Progenitor cell of endocrine pancreas (in vitro differentiated cells): ENCODE measurements at regions not wholly inside any gene's neighbourhood (a gene's known extent, or its start where the extent isn't known, plus 50 kb on each side); places are given as distances from the start of the nearest gene placed in this dataset.

Source experiments
- DNase-seq: peaks from one replicate; pipeline ENCODE4 v3.0.0; 2021; ENCODE audit warnings: low spot score; ENCODE audit not compliant: unreplicated experiment
- H3K27ac Mint-ChIP-seq: 2 replicates; pipeline ENCODE4 v1.8.0; 2021; ENCODE audit warnings: mild to moderate bottlenecking, moderate library complexity, mixed read lengths
- H3K27me3 Mint-ChIP-seq: 2 replicates; pipeline ENCODE4 v1.8.0; 2021; ENCODE audit warnings: mixed read lengths
- H3K36me3 Mint-ChIP-seq: 2 replicates; pipeline ENCODE4 v1.8.0; 2022; ENCODE audit warnings: mixed read lengths; ENCODE audit not compliant: insufficient read depth
- H3K4me1 Mint-ChIP-seq: 2 replicates; pipeline ENCODE4 v1.8.0; 2021; ENCODE audit warnings: low read depth, mixed read lengths
- H3K4me3 Mint-ChIP-seq: 2 replicates; pipeline ENCODE4 v1.8.0; 2021; ENCODE audit warnings: low read depth, mild to moderate bottlenecking, moderate library complexity, mixed read lengths
- H3K9me3 Mint-ChIP-seq: 2 replicates; pipeline ENCODE4 v1.8.0; 2021; ENCODE audit warnings: low read depth, mixed read lengths
- TF ChIP-seq, protein P1 (sequence below): fragments of 200-600 bp; sonication (generic); IDR thresholded peaks from one replicate; pipeline ENCODE4 v1.5.0; 2021; ENCODE audit warnings: antibody characterized with exemption, mild to moderate bottlenecking; ENCODE audit not compliant: unreplicated experiment

DNA sequence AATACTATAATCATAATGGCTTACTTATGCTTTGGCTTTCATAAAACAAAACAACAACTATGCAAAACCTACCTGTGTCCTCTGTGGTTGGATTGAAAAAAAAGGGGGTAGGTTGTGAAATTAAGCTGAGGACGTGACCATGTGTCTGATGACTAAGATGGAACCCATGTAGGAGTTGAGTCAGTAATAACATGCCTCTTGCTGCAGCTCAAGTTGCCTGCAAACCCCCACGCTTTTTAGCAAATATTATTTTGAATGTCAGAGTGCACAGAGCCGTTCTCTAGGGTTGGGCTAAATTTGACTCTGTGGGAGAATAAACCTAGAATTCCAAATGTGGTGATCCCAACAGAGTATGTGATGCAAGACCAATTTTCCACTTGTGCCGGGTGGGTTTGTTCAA is 209.3 kb downstream of the KCNRG start:
- Mint-ChIP-seq H3K27ac (no peak overlapping the region), H3K36me3 (no peaks in the 10 kb centered on the region)
- TF ChIP-seq, protein P1, sequence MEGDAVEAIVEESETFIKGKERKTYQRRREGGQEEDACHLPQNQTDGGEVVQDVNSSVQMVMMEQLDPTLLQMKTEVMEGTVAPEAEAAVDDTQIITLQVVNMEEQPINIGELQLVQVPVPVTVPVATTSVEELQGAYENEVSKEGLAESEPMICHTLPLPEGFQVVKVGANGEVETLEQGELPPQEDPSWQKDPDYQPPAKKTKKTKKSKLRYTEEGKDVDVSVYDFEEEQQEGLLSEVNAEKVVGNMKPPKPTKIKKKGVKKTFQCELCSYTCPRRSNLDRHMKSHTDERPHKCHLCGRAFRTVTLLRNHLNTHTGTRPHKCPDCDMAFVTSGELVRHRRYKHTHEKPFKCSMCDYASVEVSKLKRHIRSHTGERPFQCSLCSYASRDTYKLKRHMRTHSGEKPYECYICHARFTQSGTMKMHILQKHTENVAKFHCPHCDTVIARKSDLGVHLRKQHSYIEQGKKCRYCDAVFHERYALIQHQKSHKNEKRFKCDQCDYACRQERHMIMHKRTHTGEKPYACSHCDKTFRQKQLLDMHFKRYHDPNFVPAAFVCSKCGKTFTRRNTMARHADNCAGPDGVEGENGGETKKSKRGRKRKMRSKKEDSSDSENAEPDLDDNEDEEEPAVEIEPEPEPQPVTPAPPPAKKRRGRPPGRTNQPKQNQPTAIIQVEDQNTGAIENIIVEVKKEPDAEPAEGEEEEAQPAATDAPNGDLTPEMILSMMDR = no peak

DNA sequence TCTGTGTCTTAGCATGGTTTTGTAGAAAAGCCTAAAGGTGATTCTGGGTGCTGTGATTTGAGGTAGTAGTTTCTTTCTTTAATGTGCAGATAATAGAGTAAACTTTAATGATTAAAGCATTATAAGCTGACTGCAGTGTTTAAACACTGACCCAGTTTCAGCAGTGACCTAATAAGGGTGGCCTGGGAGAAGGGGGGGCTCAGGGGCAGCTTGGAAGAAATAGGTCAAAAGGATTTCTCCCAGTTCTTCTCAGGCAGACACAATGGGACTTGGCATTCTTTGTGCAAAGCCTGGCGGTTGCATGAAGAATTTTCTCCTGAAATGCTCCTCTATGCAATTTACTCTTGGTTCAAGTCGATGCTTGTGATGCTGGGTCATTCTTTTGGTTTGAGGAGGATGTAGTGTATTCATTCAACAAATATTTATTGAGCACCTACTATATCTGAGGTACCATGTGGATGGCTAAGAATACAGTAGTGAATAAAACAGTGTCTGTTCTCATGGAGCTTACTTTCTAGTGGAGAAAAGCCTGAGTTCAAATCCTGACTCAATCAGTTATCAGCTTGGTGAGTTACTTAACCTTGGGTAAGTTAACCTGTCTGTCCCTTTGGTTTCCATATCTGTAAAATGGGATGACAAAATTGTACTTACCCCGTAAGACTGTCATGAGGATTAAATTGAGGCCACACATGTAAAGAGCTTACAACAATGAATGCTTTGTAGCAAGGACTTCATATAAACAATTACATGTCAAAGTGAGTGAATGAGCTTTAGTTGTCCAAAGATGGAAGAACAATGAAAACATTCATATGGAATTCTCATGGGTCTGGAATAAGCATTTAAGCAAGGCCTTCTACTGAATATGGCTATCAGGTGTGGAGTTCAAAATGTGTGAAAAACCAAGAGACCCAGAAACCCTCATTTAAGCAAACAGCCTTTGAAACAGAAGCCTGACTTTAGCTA is 210.2 kb downstream of the KCNRG start:
- Mint-ChIP-seq H3K27ac (peak overlapping the region; percentile 38), H3K4me3 (no peak overlapping the region), H3K36me3 (no peaks in the 10 kb centered on the region), H3K27me3 (no peaks in the 10 kb centered on the region), H3K4me1 (peaks cover 31% of the 10 kb centered on the region), H3K9me3 (no peaks in the 10 kb centered on the region)
- no peak for DNase-seq
- TF ChIP-seq, protein P1 = no peak

More for the DNA sequence above, 209.3 kb downstream of the KCNRG start:
- no peak for DNase-seq
- H3K4me1 Mint-ChIP-seq = peaks cover 31% of the 10 kb centered on the region
- no peaks in the 10 kb centered on the region for H3K9me3 Mint-ChIP-seq
- no peaks in the 10 kb centered on the region for H3K27me3 Mint-ChIP-seq
- H3K4me3 Mint-ChIP-seq = no peak overlapping the region

DNA sequence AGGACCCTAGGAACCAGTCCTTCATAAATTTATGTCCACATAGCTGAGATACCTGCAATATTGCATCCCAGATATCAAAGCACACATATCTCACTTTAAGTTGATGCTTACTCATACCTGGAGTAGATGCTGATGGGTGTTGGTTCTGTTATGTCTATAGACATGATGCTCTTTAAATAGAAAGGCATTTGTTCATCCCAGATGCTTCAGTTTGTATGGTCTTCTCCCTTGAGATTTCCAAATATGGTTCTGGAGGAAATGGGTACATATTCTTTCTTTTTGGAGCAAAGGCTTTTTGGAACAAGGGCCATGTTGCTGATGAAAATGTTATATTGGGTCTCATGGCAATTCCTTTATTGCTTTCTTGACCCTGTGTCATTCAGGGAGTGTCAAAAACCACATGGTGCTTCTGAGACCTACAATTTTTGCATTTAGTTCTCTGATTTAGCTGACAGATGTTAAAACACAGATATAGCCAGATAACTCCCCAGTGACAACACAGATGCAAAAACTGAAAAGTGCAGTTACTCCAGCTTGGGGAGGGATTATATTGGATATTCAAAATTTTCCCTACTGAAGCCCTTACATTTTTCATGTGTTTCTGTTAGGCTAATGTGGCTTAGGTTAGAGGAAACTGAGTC is 211.4 kb downstream of the KCNRG start:
- H3K9me3 Mint-ChIP-seq = no peaks in the 10 kb centered on the region
- H3K4me3 Mint-ChIP-seq = no peak overlapping the region

DNA sequence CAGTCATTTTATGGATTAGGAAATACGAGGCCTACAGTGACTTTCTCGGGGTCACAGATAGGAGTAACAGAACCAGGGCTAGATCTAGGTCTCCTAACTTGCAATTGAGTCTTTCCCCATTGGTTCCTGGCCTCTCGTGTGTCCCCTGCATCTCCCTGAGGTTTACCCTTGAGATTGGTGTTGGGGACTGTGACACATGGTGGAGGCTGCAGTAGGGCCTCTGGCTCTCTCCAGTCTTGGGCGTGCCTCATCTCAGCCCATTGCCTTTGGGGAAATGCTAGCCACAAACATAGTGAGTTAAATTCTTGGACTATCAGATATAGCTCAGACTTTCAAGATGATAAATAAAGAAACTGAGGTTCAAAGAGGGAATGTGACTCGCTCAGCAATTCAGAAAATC is 212.1 kb downstream of the KCNRG start:
- no peaks in the 10 kb centered on the region for H3K9me3 Mint-ChIP-seq
- H3K4me1 Mint-ChIP-seq = peaks cover 22% of the 10 kb centered on the region
- no peaks in the 10 kb centered on the region for H3K36me3 Mint-ChIP-seq
- no peak for DNase-seq
- H3K27me3 Mint-ChIP-seq = no peaks in the 10 kb centered on the region
- no peak overlapping the region for H3K27ac Mint-ChIP-seq
- TF ChIP-seq, protein P1 = no peak
- H3K4me3 Mint-ChIP-seq = no peak overlapping the region

More for the DNA sequence above, 211.4 kb downstream of the KCNRG start:
- Mint-ChIP-seq H3K4me1 (peaks cover 27% of the 10 kb centered on the region), H3K27me3 (no peaks in the 10 kb centered on the region), H3K27ac (no peak overlapping the region), H3K36me3 (no peaks in the 10 kb centered on the region)
- no peak for DNase-seq
- TF ChIP-seq, protein P1 = no peak

DNA sequence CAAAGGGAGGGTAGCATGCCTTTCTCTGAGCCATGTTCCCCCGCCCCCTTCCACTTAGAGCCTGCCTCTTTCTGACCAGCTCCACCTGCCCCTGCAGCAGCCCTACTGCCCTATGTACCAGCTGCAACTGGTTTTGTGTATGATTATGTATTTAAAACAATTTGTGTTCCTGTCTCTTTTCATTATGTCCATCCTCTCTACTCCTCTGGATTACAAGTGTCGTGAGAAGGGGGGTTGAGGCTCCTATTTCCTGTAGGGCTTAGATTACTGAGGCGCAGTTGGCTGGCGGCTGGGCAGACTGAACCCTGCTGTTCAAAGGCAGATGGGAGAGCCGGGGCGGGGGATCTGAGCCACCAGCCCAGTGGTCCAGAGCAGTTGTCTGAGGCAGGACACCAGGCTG is 213.3 kb downstream of the KCNRG start:
- H3K4me3 Mint-ChIP-seq = no peak overlapping the region
- peaks cover 13% of the 10 kb centered on the region for H3K4me1 Mint-ChIP-seq
- no peak for DNase-seq
- peaks cover 7% of the 10 kb centered on the region for H3K9me3 Mint-ChIP-seq
- H3K36me3 Mint-ChIP-seq = peaks cover 5% of the 10 kb centered on the region
- no peak overlapping the region for H3K27ac Mint-ChIP-seq
- TF ChIP-seq, protein P1 = no peak
- H3K27me3 Mint-ChIP-seq = no peaks in the 10 kb centered on the region
